22Rv1 (cell line): ENCODE measurements at regions not wholly inside any gene's neighbourhood (a gene's known extent, or its start where the extent isn't known, plus 50 kb on each side); places are given as distances from the start of the nearest gene placed in this dataset.

Source experiments
- H3K27ac ChIP-seq: fragments of 450-650 bp; 2 replicates; pipeline ENCODE4 v1.5.1; 2017
- CTCF ChIP-seq: fragments of 450-650 bp; IDR thresholded peaks from 2 replicates; pipeline ENCODE4 v1.5.1; 2017; ENCODE audit warnings: mild to moderate bottlenecking
- ZFX ChIP-seq: fragments of 450-650 bp; IDR thresholded peaks from 2 replicates; pipeline ENCODE4 v1.6.1; 2017; ENCODE audit warnings: antibody characterized with exemption, borderline replicate concordance

- no peak for TF ChIP-seq CTCF
- TF ChIP-seq ZFX, result no peak
- H3K27ac ChIP-seq, result no peak overlapping the region
These were observed 218.7 kb downstream of the INSC start for GRCh38 chr11:15333407-15333806.

GRCh38 chr11:15334766-15335165 lies 220.0 kb downstream of the INSC start:
- TF ChIP-seq ZFX (no peak), CTCF (no peak)

GRCh38 chr11:15336021-15336420 lies 221.3 kb downstream of the INSC start:
- no peak for TF ChIP-seq CTCF

More at GRCh38 chr11:15334766-15335165, 220.0 kb downstream of the INSC start:
- no peak overlapping the region for H3K27ac ChIP-seq

GRCh38 chr11:15339302-15339701 lies 224.6 kb downstream of the INSC start:
- H3K27ac ChIP-seq, result no peak overlapping the region
- TF ChIP-seq CTCF (no peak), ZFX (no peak)

More at GRCh38 chr11:15336021-15336420, 221.3 kb downstream of the INSC start:
- no peak overlapping the region for H3K27ac ChIP-seq

- H3K27ac ChIP-seq, result no peak overlapping the region
- no peak for TF ChIP-seq CTCF
- no peak for TF ChIP-seq ZFX
These were observed 226.9 kb downstream of the INSC start for GRCh38 chr11:15341587-15341986.

- no peak for TF ChIP-seq ZFX
- no peak for TF ChIP-seq CTCF
These were observed 227.4 kb downstream of the INSC start for GRCh38 chr11:15342163-15342562.

GRCh38 chr11:15346907-15347306 lies 232.2 kb downstream of the INSC start:
- no peak for TF ChIP-seq CTCF
- TF ChIP-seq ZFX, result no peak
- no peak overlapping the region for H3K27ac ChIP-seq

More at GRCh38 chr11:15342163-15342562, 227.4 kb downstream of the INSC start:
- H3K27ac ChIP-seq, result no peak overlapping the region
